Body of pancreas (tissue), 4 donors: ENCODE measurements at regions not wholly inside any gene's neighbourhood (a gene's known extent, or its start where the extent isn't known, plus 50 kb on each side); places are given as distances from the start of the nearest gene placed in this dataset.

Experiments used
- ATAC-seq: fragments of 150-250 bp; one replicate; pipeline ENCODE4 v1.9.1; 2016
- DNase-seq, 4 donors: peaks; one replicate each; pipeline ENCODE4 v3.0.0-alpha.2; 2019
- H3K27ac ChIP-seq, 4 donors: fragments of 200-600 bp; sonication (generic); 1 replicate in 3 of 4; 2 replicates in 1 of 4; pipeline versions ENCODE4 v1.5.1 to v1.6.1; 2016 to 2019; ENCODE audit warnings: mild to moderate bottlenecking in 1 of 4, mixed read lengths in 1 of 4, moderate library complexity in 1 of 4
- H3K27me3 ChIP-seq, 2 donors: fragments of 200-600 bp; sonication (generic); one replicate each; pipeline ENCODE4 v1.6.0; 2016; ENCODE audit warnings: mild to moderate bottlenecking in 1 of 2
- H3K36me3 ChIP-seq, 2 donors: fragments of 200-600 bp; sonication (generic); replicated peaks in 1 of 2; 2 replicates each; pipeline ENCODE4 v1.5.1; 2016; ENCODE audit warnings: low read depth in 2 of 2; ENCODE audit not compliant: insufficient read depth in 1 of 2
- H3K4me1 ChIP-seq: fragments of 200-600 bp; sonication (generic); one replicate; pipeline ENCODE4 v1.6.0; 2016
- H3K4me3 ChIP-seq, 2 donors: fragments of 200-600 bp; sonication (generic); 1 replicate in 1 of 2; 2 replicates in 1 of 2; pipeline ENCODE4 v1.5.1; 2016 to 2019
- H3K9me3 ChIP-seq, 3 donors: fragments of 200-600 bp; sonication (generic); 1 replicate in 2 of 3; 2 replicates in 1 of 3; pipeline ENCODE4 v1.5.1; 2016
- POLR2A ChIP-seq, 3 donors: fragments of 450-650 bp; IDR thresholded peaks; one replicate each; pipeline ENCODE4 v1.6.1; 2016; ENCODE audit warnings: antibody characterized with exemption in 3 of 3, mild to moderate bottlenecking in 2 of 3
- WGBS, 2 donors: methylation state at CpG; one replicate each; pipeline ENCODE4 v1.1.5; 2017; 5-methylcytosine and 5-hydroxymethylcytosine counted together
- intact Hi-C: fragments of 100-400 bp; cut with DNase I; formaldehyde crosslinking; loops from one replicate; pipeline ENCODE4 v1.15.1; 2023
- TF ChIP-seq, protein P1 (sequence below), 7 experiments: fragments of 450-650 bp in 4 of 7; fragments of 200-600 bp in 3 of 7; sonication (generic) in 3 of 7; IDR thresholded peaks; one replicate each; pipeline ENCODE4 v1.5.1; 2016 to 2019; ENCODE audit warnings: antibody characterized with exemption in 7 of 7

DNA sequence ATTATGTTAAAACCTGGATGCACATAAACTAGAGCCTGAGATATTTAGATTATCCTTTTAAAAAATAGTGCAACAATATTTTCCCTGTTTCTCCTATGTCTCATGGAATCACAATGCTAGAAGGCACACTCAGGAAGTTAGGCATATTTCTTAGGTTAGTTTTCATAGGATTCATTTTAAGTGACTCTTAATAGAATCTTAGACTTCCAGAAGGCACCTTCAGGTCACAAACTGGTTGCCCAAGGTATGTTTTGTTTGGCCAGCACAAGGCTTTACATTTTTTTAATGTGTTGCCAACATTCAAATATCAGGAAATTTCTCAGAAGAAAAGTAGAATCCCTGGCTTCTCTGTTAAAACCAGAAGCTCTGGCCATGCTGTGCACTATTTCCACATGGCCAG lies 129.3 kb downstream of the LNPK start:
- ATAC-seq = no peak

DNA sequence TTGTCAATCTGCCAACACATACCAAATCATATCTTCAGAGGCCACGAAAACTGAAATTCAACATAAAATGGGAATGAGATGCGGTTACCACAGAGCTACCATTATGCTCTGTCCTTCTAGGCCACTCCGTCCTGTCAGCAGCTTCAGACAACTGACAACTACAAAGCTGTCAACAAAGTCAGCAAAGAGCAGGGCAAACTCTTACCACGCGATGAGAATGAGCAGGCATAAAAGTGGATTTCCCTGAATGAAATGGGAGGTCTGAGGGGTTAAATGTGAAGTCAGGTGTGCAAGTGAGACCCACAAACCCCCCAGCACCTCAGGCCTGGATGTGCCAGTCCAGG lies 130.1 kb downstream of the LNPK start:
- no peaks in the 10 kb centered on the region for H3K9me3 ChIP-seq
- DNase-seq (no peak), ATAC-seq (no peak)
- H3K4me3 ChIP-seq = no peak overlapping the region
- H3K36me3 ChIP-seq = no peaks in the 10 kb centered on the region
- H3K27ac ChIP-seq = no peak overlapping the region
- 75 to 82% methylated on average over 5 of the region's 5 CpGs for WGBS, 2 donors
- H3K27me3 ChIP-seq = no peaks in the 10 kb centered on the region
- TF ChIP-seq, protein P1, sequence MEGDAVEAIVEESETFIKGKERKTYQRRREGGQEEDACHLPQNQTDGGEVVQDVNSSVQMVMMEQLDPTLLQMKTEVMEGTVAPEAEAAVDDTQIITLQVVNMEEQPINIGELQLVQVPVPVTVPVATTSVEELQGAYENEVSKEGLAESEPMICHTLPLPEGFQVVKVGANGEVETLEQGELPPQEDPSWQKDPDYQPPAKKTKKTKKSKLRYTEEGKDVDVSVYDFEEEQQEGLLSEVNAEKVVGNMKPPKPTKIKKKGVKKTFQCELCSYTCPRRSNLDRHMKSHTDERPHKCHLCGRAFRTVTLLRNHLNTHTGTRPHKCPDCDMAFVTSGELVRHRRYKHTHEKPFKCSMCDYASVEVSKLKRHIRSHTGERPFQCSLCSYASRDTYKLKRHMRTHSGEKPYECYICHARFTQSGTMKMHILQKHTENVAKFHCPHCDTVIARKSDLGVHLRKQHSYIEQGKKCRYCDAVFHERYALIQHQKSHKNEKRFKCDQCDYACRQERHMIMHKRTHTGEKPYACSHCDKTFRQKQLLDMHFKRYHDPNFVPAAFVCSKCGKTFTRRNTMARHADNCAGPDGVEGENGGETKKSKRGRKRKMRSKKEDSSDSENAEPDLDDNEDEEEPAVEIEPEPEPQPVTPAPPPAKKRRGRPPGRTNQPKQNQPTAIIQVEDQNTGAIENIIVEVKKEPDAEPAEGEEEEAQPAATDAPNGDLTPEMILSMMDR (IDR thresholded peaks at IDR 0.05) = no peak
- no peak for TF ChIP-seq POLR2A (IDR thresholded peaks at IDR 0.05)
- intact Hi-C loops = no loop called here
- no peaks in the 10 kb centered on the region for H3K4me1 ChIP-seq

More for the DNA sequence above, 129.3 kb downstream of the LNPK start:
- no peaks in the 10 kb centered on the region for H3K9me3 ChIP-seq
- no peak for DNase-seq
- H3K27ac ChIP-seq = no peak overlapping the region
- H3K4me1 ChIP-seq = no peaks in the 10 kb centered on the region
- no peak for TF ChIP-seq POLR2A (IDR thresholded peaks at IDR 0.05)
- TF ChIP-seq, protein P1 (IDR thresholded peaks at IDR 0.05) = no peak
- H3K4me3 ChIP-seq = no peak overlapping the region
- intact Hi-C loops = no loop called here
- H3K27me3 ChIP-seq = no peaks in the 10 kb centered on the region
- H3K36me3 ChIP-seq = no peaks in the 10 kb centered on the region

DNA sequence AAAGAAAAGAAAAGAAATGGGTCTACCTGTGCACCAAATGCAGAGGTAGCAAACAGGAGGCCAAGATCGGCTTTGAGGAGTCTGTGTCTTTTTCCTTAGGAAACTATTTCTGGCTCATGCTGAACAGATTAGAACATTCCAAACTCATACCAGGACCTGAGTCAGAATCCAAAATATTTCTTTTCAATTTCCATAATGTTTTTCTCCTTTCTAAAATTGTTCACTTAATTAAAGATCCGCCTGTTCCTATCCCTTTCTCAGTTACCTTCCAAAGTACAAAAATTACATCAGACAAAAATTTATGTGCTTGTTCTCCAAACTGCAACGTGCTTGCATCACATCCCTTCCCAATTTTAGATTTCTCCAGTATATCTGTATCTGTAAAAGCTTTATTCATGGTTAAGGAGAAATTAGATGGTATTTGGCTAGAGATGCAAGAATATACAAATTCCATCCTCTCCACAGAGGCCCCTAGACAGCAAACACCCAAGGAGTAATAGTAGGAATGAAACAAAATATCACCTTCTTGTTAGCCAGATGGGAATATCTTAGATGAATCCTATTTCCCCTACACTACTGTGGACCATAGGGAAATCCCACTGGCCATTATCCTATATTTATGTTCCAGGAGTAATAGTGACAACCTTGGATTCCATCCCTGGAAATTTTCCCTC lies 130.6 kb downstream of the LNPK start:
- H3K9me3 ChIP-seq = no peaks in the 10 kb centered on the region
- WGBS, 2 donors = 71 to 75% methylated on average over 3 of the region's 3 CpGs

DNA sequence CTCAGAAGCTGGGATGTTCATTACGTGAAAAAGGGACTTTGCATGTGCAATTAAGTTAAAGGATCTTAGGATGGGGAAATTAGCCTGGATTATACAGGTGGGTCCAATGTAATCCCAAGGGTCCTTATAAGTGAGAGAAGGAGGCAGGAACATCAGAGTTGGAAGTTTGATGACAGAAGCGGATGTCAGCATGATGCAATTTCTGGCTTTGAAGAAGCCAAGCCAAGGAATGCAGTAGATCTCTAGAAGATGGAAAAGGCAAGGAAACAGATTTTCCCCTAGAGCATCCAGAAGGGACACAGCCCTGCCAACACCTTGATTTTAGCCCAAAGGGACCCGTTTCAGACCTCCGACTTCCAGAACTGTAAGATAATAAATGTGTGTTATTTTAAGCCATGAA lies 136.4 kb downstream of the LNPK start:
- Histone ChIP-seq H3K27ac (no peak overlapping the region), H3K4me1 (no peaks in the 10 kb centered on the region), H3K9me3 (no peaks in the 10 kb centered on the region), H3K27me3 (no peaks in the 10 kb centered on the region), H3K4me3 (no peak overlapping the region), H3K36me3 (no peaks in the 10 kb centered on the region)
- intact Hi-C loops = no loop called here
- no peak for DNase-seq
- 84 to 87% methylated on average over 4 of the region's 4 CpGs for WGBS, 2 donors
- TF ChIP-seq POLR2A (IDR thresholded peaks at IDR 0.05) = no peak
- TF ChIP-seq, protein P1 (IDR thresholded peaks at IDR 0.05) = no peak
- no peak for ATAC-seq

More for the DNA sequence above, 130.6 kb downstream of the LNPK start:
- TF ChIP-seq POLR2A (IDR thresholded peaks at IDR 0.05) = no peak
- TF ChIP-seq, protein P1 (IDR thresholded peaks at IDR 0.05) = no peak
- Histone ChIP-seq H3K4me1 (no peaks in the 10 kb centered on the region), H3K27ac (no peak overlapping the region), H3K36me3 (no peaks in the 10 kb centered on the region), H3K27me3 (no peaks in the 10 kb centered on the region), H3K4me3 (no peak overlapping the region)
- ATAC-seq (no peak), DNase-seq (no peak)
- intact Hi-C loops = no loop called here

DNA sequence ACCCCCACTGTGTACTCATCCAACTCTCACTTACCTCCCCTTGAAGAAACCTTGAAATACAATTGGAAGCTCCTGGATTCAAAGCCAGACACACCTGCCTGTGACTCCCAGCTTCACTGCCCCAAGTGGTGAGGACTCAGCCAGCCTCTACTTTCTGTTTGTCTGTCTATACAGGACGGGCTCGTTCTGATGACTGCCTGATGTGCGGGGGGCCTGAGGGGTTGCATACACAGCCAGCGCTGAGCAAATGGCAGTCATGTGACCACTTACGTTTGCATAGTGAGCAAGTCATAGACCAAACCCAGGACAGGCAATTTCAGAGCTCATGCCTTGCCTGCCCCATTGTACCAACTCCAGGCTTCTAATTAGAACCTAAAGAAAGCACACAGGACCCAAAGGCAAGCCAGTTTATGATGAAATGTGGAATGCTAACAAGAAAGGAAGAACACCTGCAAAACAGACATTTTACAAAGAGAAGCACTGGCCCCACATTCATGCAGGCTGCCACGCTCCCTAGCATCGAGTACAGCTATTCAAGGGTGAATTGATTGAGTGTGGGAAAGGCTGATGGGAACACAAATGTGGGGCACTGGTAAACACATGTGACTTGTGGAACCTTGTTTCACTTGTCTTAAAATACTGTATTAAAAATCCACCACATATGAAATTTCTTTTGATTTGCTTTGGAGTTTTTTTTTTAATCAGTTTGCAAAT lies 137.8 kb downstream of the LNPK start:
- no peak for ATAC-seq
- intact Hi-C loops = no loop called here
- 23 to 35% methylated on average over 7 of the region's 7 CpGs for WGBS, 2 donors

More for the DNA sequence above, 137.8 kb downstream of the LNPK start:
- H3K4me3 ChIP-seq = no peak overlapping the region
- H3K4me1 ChIP-seq = no peaks in the 10 kb centered on the region
- H3K27ac ChIP-seq = no peak overlapping the region
- H3K27me3 ChIP-seq = no peaks in the 10 kb centered on the region
- no peak for DNase-seq
- H3K9me3 ChIP-seq = no peaks in the 10 kb centered on the region
- no peaks in the 10 kb centered on the region for H3K36me3 ChIP-seq
- TF ChIP-seq, protein P1 (IDR thresholded peaks at IDR 0.05) = no peak
- TF ChIP-seq POLR2A (IDR thresholded peaks at IDR 0.05) = no peak
